Urinary bladder (tissue), 3 donors: ENCODE measurements at regions not wholly inside any gene's neighbourhood (a gene's known extent, or its start where the extent isn't known, plus 50 kb on each side); places are given as distances from the start of the nearest gene placed in this dataset.

Experiments
- DNase-seq: peaks from one replicate; pipeline ENCODE4 v3.0.0-alpha.2; 2015; ENCODE audit errors: extremely low spot score
- H3K27ac ChIP-seq: one replicate; pipeline ENCODE4 v1.5.1; 2013; ENCODE audit warnings: low read depth, mild to moderate bottlenecking, moderate library complexity
- H3K36me3 ChIP-seq: one replicate; pipeline ENCODE4 v1.6.1; 2013; ENCODE audit warnings: mild to moderate bottlenecking, moderate library complexity; ENCODE audit not compliant: insufficient read depth
- H3K4me1 ChIP-seq: one replicate; pipeline ENCODE4 v1.6.1; 2013; ENCODE audit warnings: mild to moderate bottlenecking, moderate library complexity; ENCODE audit not compliant: insufficient read depth
- H3K4me3 ChIP-seq: one replicate; pipeline ENCODE4 v1.5.1; 2013; ENCODE audit warnings: low read depth, low read length
- WGBS: extraction: QIAGEN DNeasy Blood & Tissue Kit; methylation state at CpG from one replicate; pipeline ENCODE4 v1.1.7; 2013; 5-methylcytosine and 5-hydroxymethylcytosine counted together
- donor health status: healthy with polysubstance abuse.
- donor health status: healthy.

GRCh38 chr22:49480331-49480730 lies 347.3 kb downstream of the BRD1 start:
- WGBS = 61% methylated on average over 9 of the region's 9 CpGs
- DNase-seq = no peak
- H3K4me1 ChIP-seq = peaks cover 1% of the 10 kb centered on the region

GRCh38 chr22:49479566-49479965 lies 348.1 kb downstream of the BRD1 start:
- WGBS = 89% methylated on average over 9 of the region's 9 CpGs

More at GRCh38 chr22:49480331-49480730, 347.3 kb downstream of the BRD1 start:
- Histone ChIP-seq H3K27ac (no peak overlapping the region), H3K36me3 (no peaks in the 10 kb centered on the region), H3K4me3 (no peak overlapping the region)

GRCh38 chr22:49476800-49477400 lies 350.8 kb downstream of the BRD1 start:
- Histone ChIP-seq H3K36me3 (no peaks in the 10 kb centered on the region), H3K4me1 (no peaks in the 10 kb centered on the region), H3K27ac (no peak overlapping the region), H3K4me3 (no peak overlapping the region)
- no peak for DNase-seq

More at GRCh38 chr22:49479566-49479965, 348.1 kb downstream of the BRD1 start:
- H3K36me3 ChIP-seq = no peaks in the 10 kb centered on the region
- H3K27ac ChIP-seq = no peak overlapping the region
- H3K4me3 ChIP-seq = no peak overlapping the region
- H3K4me1 ChIP-seq = peaks cover 1% of the 10 kb centered on the region
- DNase-seq = no peak

GRCh38 chr22:49476176-49476575 lies 351.5 kb downstream of the BRD1 start:
- Histone ChIP-seq H3K4me3 (no peak overlapping the region), H3K4me1 (no peaks in the 10 kb centered on the region), H3K36me3 (no peaks in the 10 kb centered on the region), H3K27ac (no peak overlapping the region)
- 77% methylated on average over 5 of the region's 5 CpGs for WGBS
- no peak for DNase-seq

GRCh38 chr22:49475253-49475652 lies 352.4 kb downstream of the BRD1 start:
- 66% methylated on average over 5 of the region's 5 CpGs for WGBS

GRCh38 chr22:49473286-49473685 lies 354.4 kb downstream of the BRD1 start:
- Histone ChIP-seq H3K27ac (no peak overlapping the region), H3K36me3 (no peaks in the 10 kb centered on the region), H3K4me3 (no peak overlapping the region), H3K4me1 (no peaks in the 10 kb centered on the region)
- DNase-seq = no peak
- WGBS = 54% methylated on average over 11 of the region's 11 CpGs

More at GRCh38 chr22:49475253-49475652, 352.4 kb downstream of the BRD1 start:
- H3K4me1 ChIP-seq = no peaks in the 10 kb centered on the region
- DNase-seq = no peak
- H3K36me3 ChIP-seq = no peaks in the 10 kb centered on the region
- no peak overlapping the region for H3K4me3 ChIP-seq
- H3K27ac ChIP-seq = no peak overlapping the region

- WGBS = 80% methylated on average over 15 of the region's 15 CpGs
- Histone ChIP-seq H3K4me1 (no peaks in the 10 kb centered on the region), H3K27ac (no peak overlapping the region), H3K4me3 (no peak overlapping the region), H3K36me3 (no peaks in the 10 kb centered on the region)
- DNase-seq = no peak
These were observed 356.8 kb downstream of the BRD1 start for GRCh38 chr22:49470741-49471503.

- Histone ChIP-seq H3K4me1 (no peaks in the 10 kb centered on the region), H3K4me3 (no peak overlapping the region), H3K36me3 (no peaks in the 10 kb centered on the region), H3K27ac (no peak overlapping the region)
- no peak for DNase-seq
- 79% methylated on average over 33 of the region's 33 CpGs for WGBS
These were observed 357.6 kb downstream of the BRD1 start for GRCh38 chr22:49469896-49470740.

- H3K36me3 ChIP-seq = no peaks in the 10 kb centered on the region
- 43% methylated on average over 11 of the region's 11 CpGs for WGBS
- no peaks in the 10 kb centered on the region for H3K4me1 ChIP-seq
- no peak for DNase-seq
- no peak overlapping the region for H3K4me3 ChIP-seq
- H3K27ac ChIP-seq = no peak overlapping the region
These were observed 359.0 kb downstream of the BRD1 start for GRCh38 chr22:49468487-49469198.

- H3K27ac ChIP-seq = no peak overlapping the region
- no peak overlapping the region for H3K4me3 ChIP-seq
- H3K4me1 ChIP-seq = no peaks in the 10 kb centered on the region
- DNase-seq = no peak
- H3K36me3 ChIP-seq = no peaks in the 10 kb centered on the region
- 66% methylated on average over 17 of the region's 17 CpGs for WGBS
These were observed 360.6 kb downstream of the BRD1 start for GRCh38 chr22:49466878-49467595.

GRCh38 chr22:49464037-49464436 lies 363.6 kb downstream of the BRD1 start:
- WGBS = 69% methylated on average over 6 of the region's 6 CpGs
- no peak for DNase-seq

GRCh38 chr22:49462795-49463194 lies 364.9 kb downstream of the BRD1 start:
- 73% methylated on average over 20 of the region's 20 CpGs for WGBS
- Histone ChIP-seq H3K27ac (no peak overlapping the region), H3K4me1 (no peaks in the 10 kb centered on the region), H3K4me3 (no peak overlapping the region), H3K36me3 (no peaks in the 10 kb centered on the region)
- DNase-seq = no peak

More at GRCh38 chr22:49464037-49464436, 363.6 kb downstream of the BRD1 start:
- Histone ChIP-seq H3K4me3 (no peak overlapping the region), H3K4me1 (no peaks in the 10 kb centered on the region), H3K36me3 (no peaks in the 10 kb centered on the region), H3K27ac (no peak overlapping the region)

- H3K36me3 ChIP-seq = no peaks in the 10 kb centered on the region
- DNase-seq = no peak
- H3K4me1 ChIP-seq = no peaks in the 10 kb centered on the region
- no peak overlapping the region for H3K27ac ChIP-seq
- WGBS = 86% methylated on average over 13 of the region's 13 CpGs
- no peak overlapping the region for H3K4me3 ChIP-seq
These were observed 365.4 kb downstream of the BRD1 start for GRCh38 chr22:49462291-49462690.
